SU-DHL-6 (cell line): ENCODE measurements at regions not wholly inside any gene's neighbourhood (a gene's known extent, or its start where the extent isn't known, plus 50 kb on each side); places are given as distances from the start of the nearest gene placed in this dataset.

Experiments
- H2AFZ ChIP-seq: fragments of 200-600 bp; sonication (generic); 2 replicates; pipeline ENCODE4 v1.6.1; 2014; ENCODE audit warnings: low read depth, mild to moderate bottlenecking, moderate library complexity, mixed read lengths, antibody characterized with exemption, low read length; ENCODE audit not compliant: severe bottlenecking
- H3F3A ChIP-seq: fragments of 200-600 bp; shearing (Covaris generic); 2 replicates; pipeline ENCODE4 v1.6.0; 2016; ENCODE audit warnings: antibody characterized with exemption, mild to moderate bottlenecking; ENCODE audit not compliant: insufficient read depth
- H3K27ac ChIP-seq: fragments of 200-600 bp; sonication (generic); 2 replicates; pipeline ENCODE4 v1.5.1; 2016; ENCODE audit warnings: low read depth, mild to moderate bottlenecking, low read length, moderate library complexity, mixed read lengths
- H3K27me3 ChIP-seq: fragments of 200-600 bp; sonication (generic), shearing (Covaris generic); 2 replicates; pipeline ENCODE4 v1.6.0; 2014; ENCODE audit warnings: mild to moderate bottlenecking, low read length
- H3K36me3 ChIP-seq: fragments of 200-600 bp; sonication (generic); 2 replicates; pipeline ENCODE4 v1.6.1; 2014; ENCODE audit warnings: mild to moderate bottlenecking, low read length, mixed read lengths
- H3K4me2 ChIP-seq: fragments of 300-600, 200-600 bp; shearing (Covaris generic), sonication (generic); 2 replicates; pipeline ENCODE4 v1.6.0; 2014; ENCODE audit warnings: low read length, low read depth, mild to moderate bottlenecking; ENCODE audit not compliant: poor library complexity, severe bottlenecking
- H3K4me3 ChIP-seq: fragments of 200-600 bp; sonication (generic); 2 replicates; pipeline ENCODE4 v1.5.1; 2014; ENCODE audit warnings: antibody characterized with exemption, low read length, mild to moderate bottlenecking, mixed read lengths; ENCODE audit not compliant: insufficient read depth, poor library complexity, severe bottlenecking
- H3K79me2 ChIP-seq: fragments of 200-600 bp; sonication (generic); 2 replicates; pipeline ENCODE4 v1.6.1; 2014; ENCODE audit warnings: mild to moderate bottlenecking, low read length, moderate library complexity; ENCODE audit not compliant: insufficient read depth
- H3K9ac ChIP-seq: fragments of 200-600 bp; sonication (generic); 2 replicates; pipeline ENCODE4 v1.7.0; 2014; ENCODE audit warnings: mild to moderate bottlenecking, low read length
- H3K9me2 ChIP-seq: fragments of 200-600 bp; sonication (generic); replicated peaks from 2 replicates; pipeline ENCODE4 v1.6.1; 2014; ENCODE audit warnings: low read length; ENCODE audit not compliant: insufficient read depth
- H3K9me3 ChIP-seq: fragments of 200-600 bp; sonication (generic); 2 replicates; pipeline ENCODE4 v1.6.1; 2014; ENCODE audit warnings: low read length, mixed read lengths; ENCODE audit not compliant: insufficient read depth
- H4K20me1 ChIP-seq: fragments of 200-600 bp; sonication (generic); 2 replicates; pipeline ENCODE4 v1.6.1; 2014; ENCODE audit warnings: low read depth, mild to moderate bottlenecking, antibody characterized with exemption, low read length, moderate library complexity, mixed read lengths
- CTCF ChIP-seq: fragments of 200-600 bp; sonication (generic); IDR thresholded peaks from one replicate; pipeline ENCODE4 v1.5.1; 2017; ENCODE audit warnings: antibody characterized with exemption, mild to moderate bottlenecking, low read length, moderate library complexity; ENCODE audit not compliant: insufficient read depth, poor library complexity, severe bottlenecking
- EZH2phosphoT487 ChIP-seq: fragments of 200-600 bp; sonication (generic), shearing (Covaris generic); conservative IDR thresholded peaks from 2 replicates; pipeline ENCODE4 v1.6.1; 2018; ENCODE audit warnings: mild to moderate bottlenecking, antibody characterized with exemption, low read length, moderate library complexity, mixed read lengths

DNA sequence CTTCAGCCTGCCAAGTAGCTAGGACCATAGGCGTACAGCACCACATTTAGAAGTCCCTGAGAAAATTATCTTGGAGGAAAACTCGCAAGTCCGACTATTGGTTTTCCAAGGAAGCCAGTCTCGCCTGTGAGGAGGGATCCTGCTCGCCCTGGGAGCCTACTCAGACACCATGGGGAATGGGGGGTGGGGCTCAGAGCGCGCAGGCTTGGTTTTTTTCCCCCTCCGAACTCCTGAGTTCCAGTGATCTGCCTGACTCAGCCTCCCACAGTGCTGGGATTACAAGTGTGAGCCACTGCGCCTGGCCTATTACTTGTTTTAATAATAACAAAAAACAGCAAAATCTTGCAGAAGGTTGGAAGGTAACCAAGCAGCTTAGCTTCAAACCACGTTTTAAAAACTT lies 153.7 kb downstream of the OR2B2 start:
- H3K27me3 ChIP-seq, result no peaks in the 10 kb centered on the region
- H3K4me2 ChIP-seq, result no peak overlapping the region
- peaks cover 17% of the 10 kb centered on the region for H3F3A ChIP-seq
- H3K27ac ChIP-seq, result no peak overlapping the region
- no peak overlapping the region for H3K4me3 ChIP-seq
- H3K79me2 ChIP-seq, result no peaks in the 10 kb centered on the region
- no peaks in the 10 kb centered on the region for H3K9me2 ChIP-seq
- TF ChIP-seq EZH2phosphoT487 (no peak), CTCF (no peak)
- no peaks in the 10 kb centered on the region for H4K20me1 ChIP-seq
- H2AFZ ChIP-seq, result no peak overlapping the region
- H3K36me3 ChIP-seq, result no peaks in the 10 kb centered on the region
- H3K9me3 ChIP-seq, result no peaks in the 10 kb centered on the region
- no peak overlapping the region for H3K9ac ChIP-seq

DNA sequence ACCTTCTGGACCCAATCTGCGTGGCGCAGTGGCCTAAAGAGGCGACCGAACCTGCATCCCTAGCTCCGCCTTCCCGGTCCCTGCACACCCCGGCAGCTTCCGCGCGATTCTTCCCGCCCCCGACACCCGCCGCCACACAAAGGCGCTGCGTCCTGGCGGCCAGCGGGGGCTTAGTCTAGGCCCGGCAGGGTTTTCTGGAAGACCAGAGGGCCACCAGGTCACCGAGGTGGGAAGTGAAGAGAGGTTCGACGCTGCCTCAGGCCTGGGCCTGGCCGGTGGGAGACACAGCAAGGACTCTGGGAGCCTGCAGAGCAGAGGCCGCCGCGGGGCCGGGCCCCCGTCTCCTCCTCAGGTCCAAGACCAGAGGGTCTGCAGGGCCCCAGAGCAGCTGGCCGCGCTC lies 154.9 kb downstream of the OR2B2 start:
- H3K4me3 ChIP-seq, result no peak overlapping the region
- H3K9me3 ChIP-seq, result no peaks in the 10 kb centered on the region
- no peaks in the 10 kb centered on the region for H3K9me2 ChIP-seq
- no peaks in the 10 kb centered on the region for H3K36me3 ChIP-seq
- H4K20me1 ChIP-seq, result no peaks in the 10 kb centered on the region
- H3K4me2 ChIP-seq, result no peak overlapping the region
- H3K79me2 ChIP-seq, result no peaks in the 10 kb centered on the region
- H2AFZ ChIP-seq, result no peak overlapping the region
- H3K27me3 ChIP-seq, result no peaks in the 10 kb centered on the region
- no peak overlapping the region for H3K27ac ChIP-seq
- TF ChIP-seq EZH2phosphoT487, result no peak
- no peak for TF ChIP-seq CTCF
- H3F3A ChIP-seq, result peaks cover 22% of the 10 kb centered on the region
- no peak overlapping the region for H3K9ac ChIP-seq

- Histone ChIP-seq H3K36me3 (no peaks in the 10 kb centered on the region), H2AFZ (no peak overlapping the region), H3K79me2 (no peaks in the 10 kb centered on the region), H3F3A (peaks cover 22% of the 10 kb centered on the region), H3K9me2 (no peaks in the 10 kb centered on the region), H3K27ac (no peak overlapping the region), H4K20me1 (no peaks in the 10 kb centered on the region), H3K27me3 (no peaks in the 10 kb centered on the region), H3K9me3 (no peaks in the 10 kb centered on the region), H3K4me2 (no peak overlapping the region), H3K4me3 (no peak overlapping the region), H3K9ac (no peak overlapping the region)
- TF ChIP-seq CTCF, result no peak
- TF ChIP-seq EZH2phosphoT487, result no peak
Observed at GRCh38 chr6:27755768-27756167, 156.4 kb downstream of the OR2B2 start.

DNA sequence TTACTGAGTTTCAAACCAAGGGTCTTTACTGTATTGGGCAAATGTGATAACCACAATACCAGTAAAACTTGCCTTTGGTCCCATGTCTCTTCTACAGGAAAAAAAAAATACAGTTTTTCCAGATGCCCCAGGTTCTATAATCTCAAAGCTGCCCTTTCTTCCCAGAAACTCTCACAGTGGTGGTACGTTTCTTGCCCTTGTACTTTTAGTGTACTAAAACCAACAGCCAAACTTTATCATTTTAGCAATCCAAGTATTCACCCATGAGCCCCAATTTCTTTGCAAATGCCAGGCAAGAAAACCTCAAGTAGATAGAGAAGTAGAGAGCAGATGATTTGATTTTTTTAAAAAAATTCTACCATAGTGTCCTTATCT lies 157.8 kb downstream of the OR2B2 start:
- Histone ChIP-seq H2AFZ (peak overlapping the region; percentile 94), H3K27ac (no peak overlapping the region)
- no peak for TF ChIP-seq EZH2phosphoT487
- no peak for TF ChIP-seq CTCF

More for the DNA sequence above, 157.8 kb downstream of the OR2B2 start:
- peak overlapping the region; percentile 50; the same call in 1 of the 2 replicates for H3K9ac ChIP-seq
- no peaks in the 10 kb centered on the region for H3K27me3 ChIP-seq
- H3K79me2 ChIP-seq, result no peaks in the 10 kb centered on the region
- no peaks in the 10 kb centered on the region for H3K9me2 ChIP-seq
- no peaks in the 10 kb centered on the region for H3K9me3 ChIP-seq
- H3F3A ChIP-seq, result peaks cover 22% of the 10 kb centered on the region
- peak overlapping the region; percentile 100 for H3K4me2 ChIP-seq
- H4K20me1 ChIP-seq, result no peaks in the 10 kb centered on the region
- peak overlapping the region; percentile 94 for H3K4me3 ChIP-seq
- no peaks in the 10 kb centered on the region for H3K36me3 ChIP-seq
